ENCODE measurements at regions not wholly inside any gene's neighbourhood (a gene's known extent, or its start where the extent isn't known, plus 50 kb on each side); places are given as distances from the start of the nearest gene placed in this dataset.

DNA sequence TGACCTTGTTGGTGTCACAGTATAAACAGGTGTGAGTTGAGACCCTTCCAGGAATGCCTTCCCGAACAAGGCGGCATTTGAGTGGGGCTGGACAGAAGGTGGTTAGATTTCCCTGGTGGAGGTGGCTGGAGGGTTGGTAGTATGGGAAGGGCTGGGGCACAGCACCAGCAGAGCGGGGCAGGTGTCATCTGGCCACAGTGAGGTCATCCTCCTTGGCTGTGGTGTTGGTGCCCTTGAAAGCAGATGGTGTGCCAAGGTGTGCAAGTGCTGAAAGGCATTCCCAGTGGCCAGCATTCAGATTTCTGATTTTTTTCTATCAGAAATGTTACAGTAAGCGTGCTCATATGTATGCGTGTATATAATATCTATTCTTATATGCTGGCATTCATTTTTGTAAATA lies 126.6 kb downstream of the LAT start:
- TF ChIP-seq, protein P1, sequence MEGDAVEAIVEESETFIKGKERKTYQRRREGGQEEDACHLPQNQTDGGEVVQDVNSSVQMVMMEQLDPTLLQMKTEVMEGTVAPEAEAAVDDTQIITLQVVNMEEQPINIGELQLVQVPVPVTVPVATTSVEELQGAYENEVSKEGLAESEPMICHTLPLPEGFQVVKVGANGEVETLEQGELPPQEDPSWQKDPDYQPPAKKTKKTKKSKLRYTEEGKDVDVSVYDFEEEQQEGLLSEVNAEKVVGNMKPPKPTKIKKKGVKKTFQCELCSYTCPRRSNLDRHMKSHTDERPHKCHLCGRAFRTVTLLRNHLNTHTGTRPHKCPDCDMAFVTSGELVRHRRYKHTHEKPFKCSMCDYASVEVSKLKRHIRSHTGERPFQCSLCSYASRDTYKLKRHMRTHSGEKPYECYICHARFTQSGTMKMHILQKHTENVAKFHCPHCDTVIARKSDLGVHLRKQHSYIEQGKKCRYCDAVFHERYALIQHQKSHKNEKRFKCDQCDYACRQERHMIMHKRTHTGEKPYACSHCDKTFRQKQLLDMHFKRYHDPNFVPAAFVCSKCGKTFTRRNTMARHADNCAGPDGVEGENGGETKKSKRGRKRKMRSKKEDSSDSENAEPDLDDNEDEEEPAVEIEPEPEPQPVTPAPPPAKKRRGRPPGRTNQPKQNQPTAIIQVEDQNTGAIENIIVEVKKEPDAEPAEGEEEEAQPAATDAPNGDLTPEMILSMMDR (IDR thresholded peaks at IDR 0.05) = no peak
- TF ChIP-seq POLR2A (IDR thresholded peaks at IDR 0.05) = no peak

Data from thyroid gland (tissue), 4 donors.